ELF-1 (cell line): ENCODE measurements at regions not wholly inside any gene's neighbourhood (a gene's known extent, or its start where the extent isn't known, plus 50 kb on each side); places are given as distances from the start of the nearest gene placed in this dataset.

ENCODE experiments used
- DNase-seq: peaks from one replicate; pipeline ENCODE4 v3.0.0-alpha.2; 2016; ENCODE audit warnings: low read depth, low spot score

DNA sequence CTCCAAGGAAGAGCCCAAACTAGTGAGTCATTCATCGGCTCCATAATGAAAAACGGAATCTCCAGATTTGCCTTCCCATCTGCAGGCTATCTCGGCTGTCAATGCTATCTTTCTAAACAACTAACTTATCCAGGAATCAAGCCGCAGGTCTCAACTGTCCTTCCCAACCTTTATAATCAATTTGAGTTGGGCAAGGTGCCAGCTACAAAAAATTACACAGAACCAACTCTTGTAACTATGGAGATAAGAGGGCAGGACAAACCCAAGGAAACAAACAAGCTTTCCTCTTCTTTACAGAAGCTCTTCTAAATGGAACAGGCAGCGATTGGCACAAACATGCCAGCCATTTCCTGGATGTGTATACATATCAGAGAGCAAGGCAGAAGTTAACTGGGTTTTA is 61.2 kb upstream of the RAI2 start:
- no peak for DNase-seq

DNA sequence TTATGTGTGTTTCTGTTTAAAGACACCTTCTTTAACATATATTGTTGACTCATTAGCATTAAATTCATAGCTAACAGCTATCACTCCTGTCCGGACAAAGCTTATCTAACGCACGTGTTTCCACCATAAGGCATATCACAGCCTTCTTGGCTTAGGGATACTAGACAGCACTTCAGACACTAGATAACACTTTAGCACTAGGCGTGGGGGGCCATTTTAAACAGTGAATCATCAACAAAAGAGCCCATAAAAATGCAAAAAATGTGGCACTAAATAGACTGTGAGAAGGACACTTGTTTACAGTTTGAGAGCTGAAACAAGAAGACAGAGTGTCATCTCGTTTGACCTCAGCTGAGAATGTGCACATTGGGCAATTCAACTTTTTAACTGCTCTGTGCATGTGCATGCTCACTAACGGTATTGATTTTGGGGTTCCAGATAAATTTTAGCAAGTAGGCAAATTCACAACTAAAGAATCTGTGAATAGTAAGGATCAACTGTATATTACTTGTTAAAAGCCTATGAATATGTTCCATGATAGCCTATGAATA is 58.9 kb upstream of the RAI2 start:
- DNase-seq = peak; percentile 26

DNA sequence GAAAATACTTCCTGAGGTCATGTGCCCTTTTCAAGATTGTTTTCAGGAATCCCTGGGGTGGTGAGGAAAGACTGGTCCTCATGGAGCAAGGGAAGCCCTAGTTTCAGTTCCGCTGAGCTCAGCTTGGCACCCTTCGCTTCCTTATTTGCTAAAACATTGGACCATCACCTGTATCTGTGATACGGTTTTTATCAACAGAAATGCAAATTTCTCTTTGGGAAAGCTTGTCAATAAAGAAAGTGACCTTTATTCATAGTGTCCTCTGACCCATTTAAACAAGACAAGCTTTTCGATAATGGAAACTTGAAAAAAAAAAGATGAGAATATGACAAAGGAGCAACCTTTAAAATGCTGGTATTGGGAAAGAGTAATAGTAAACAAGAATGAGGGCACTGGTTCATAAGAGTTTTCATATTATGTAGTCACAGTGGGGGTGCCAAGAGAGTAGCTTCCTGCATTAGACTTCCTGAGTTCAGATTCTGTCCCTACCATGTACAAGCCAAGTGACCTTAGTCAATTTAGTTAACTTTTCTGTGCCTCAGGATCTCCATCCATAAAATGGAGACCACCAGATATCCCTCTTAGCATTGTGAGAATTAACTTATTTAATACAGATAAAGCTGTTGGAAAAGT is 57.0 kb upstream of the RAI2 start:
- no peak for DNase-seq

DNA sequence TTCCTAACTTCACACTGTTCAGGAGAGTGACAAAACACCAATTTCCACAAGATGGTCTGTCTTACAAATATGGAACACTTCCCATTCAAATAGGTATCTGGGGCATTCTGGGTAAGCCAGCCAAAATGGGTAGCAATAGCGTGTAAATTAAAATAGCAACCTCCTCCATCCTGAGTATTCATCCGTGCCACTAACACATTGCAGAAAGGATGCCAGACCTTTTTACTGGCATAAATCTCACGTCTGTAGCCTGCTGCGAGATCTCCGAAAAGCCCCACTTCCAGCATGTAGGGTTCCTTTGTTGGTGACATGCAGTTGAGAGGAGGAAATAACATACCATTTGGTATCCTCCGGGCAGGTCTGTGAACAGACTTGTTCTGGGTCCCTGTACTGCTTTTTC is 52.7 kb upstream of the RAI2 start:
- DNase-seq = no peak
